Thyroid gland (tissue), 4 donors: ENCODE measurements at regions not wholly inside any gene's neighbourhood (a gene's known extent, or its start where the extent isn't known, plus 50 kb on each side); places are given as distances from the start of the nearest gene placed in this dataset.

ENCODE experiments used
- DNase-seq, 2 donors: peaks; one replicate each; pipeline ENCODE4 v3.0.0-alpha.2; 2019
- H3K27ac ChIP-seq, 3 donors: fragments of 200-600 bp; sonication (generic); 1 replicate in 2 of 3; 2 replicates in 1 of 3; pipeline ENCODE4 v1.5.1; 2016 to 2019; ENCODE audit warnings: mild to moderate bottlenecking in 1 of 3, moderate library complexity in 1 of 3
- H3K27me3 ChIP-seq: fragments of 200-600 bp; sonication (generic); one replicate; pipeline ENCODE4 v1.5.1; 2019
- H3K36me3 ChIP-seq, 2 donors: fragments of 200-600 bp; sonication (generic); one replicate each; pipeline ENCODE4 v1.5.1; 2016 to 2019
- H3K4me1 ChIP-seq, 2 donors: fragments of 200-600 bp; sonication (generic); one replicate each; pipeline ENCODE4 v1.5.1; 2017 to 2019
- H3K4me3 ChIP-seq, 3 donors: fragments of 200-600 bp; sonication (generic); replicated peaks in 1 of 3; 1 replicate in 2 of 3; 2 replicates in 1 of 3; pipeline ENCODE4 v1.5.1; 2016; ENCODE audit warnings: mild to moderate bottlenecking in 1 of 3
- H3K9me3 ChIP-seq: fragments of 200-600 bp; sonication (generic); one replicate; pipeline ENCODE4 v1.5.1; 2017
- CTCF ChIP-seq, 6 experiments: fragments of 200-600 bp in 3 of 6; fragments of 450-650 bp in 3 of 6; sonication (generic) in 3 of 6; IDR thresholded peaks; one replicate each; pipeline ENCODE4 v1.5.1; 2016 to 2019; ENCODE audit warnings: antibody characterized with exemption in 6 of 6, mild to moderate bottlenecking in 2 of 6, inconsistent platforms in 1 of 6, moderate library complexity in 1 of 6
- POLR2A ChIP-seq, 2 donors: fragments of 450-650 bp; IDR thresholded peaks; one replicate each; pipeline ENCODE4 v1.6.1; 2017; ENCODE audit warnings: antibody characterized with exemption in 2 of 2, mild to moderate bottlenecking in 2 of 2, moderate library complexity in 1 of 2
- WGBS, 2 donors: methylation state at CpG; one replicate each; pipeline ENCODE4 v1.1.5; 2017; 5-methylcytosine and 5-hydroxymethylcytosine counted together
- intact Hi-C: fragments of 100-400 bp; cut with DNase I; formaldehyde crosslinking; loops from one replicate; pipeline ENCODE4 v1.15.1; 2023

- no peak for DNase-seq
- H3K4me3 ChIP-seq = no peak overlapping the region
- no peaks in the 10 kb centered on the region for H3K36me3 ChIP-seq
- no peaks in the 10 kb centered on the region for H3K9me3 ChIP-seq
- H3K27me3 ChIP-seq = no peaks in the 10 kb centered on the region
- no peaks in the 10 kb centered on the region for H3K4me1 ChIP-seq
- no peak overlapping the region for H3K27ac ChIP-seq
- TF ChIP-seq POLR2A (IDR thresholded peaks at IDR 0.05) (no peak), CTCF (IDR thresholded peaks at IDR 0.05) (no peak)
- intact Hi-C loops = no loop called here
- 63% methylated on average over 2 of the region's 2 CpGs for WGBS, 2 donors
Measured at GRCh38 chr10:111234914-111235302, 158.1 kb downstream of the ADRA2A start.

DNA sequence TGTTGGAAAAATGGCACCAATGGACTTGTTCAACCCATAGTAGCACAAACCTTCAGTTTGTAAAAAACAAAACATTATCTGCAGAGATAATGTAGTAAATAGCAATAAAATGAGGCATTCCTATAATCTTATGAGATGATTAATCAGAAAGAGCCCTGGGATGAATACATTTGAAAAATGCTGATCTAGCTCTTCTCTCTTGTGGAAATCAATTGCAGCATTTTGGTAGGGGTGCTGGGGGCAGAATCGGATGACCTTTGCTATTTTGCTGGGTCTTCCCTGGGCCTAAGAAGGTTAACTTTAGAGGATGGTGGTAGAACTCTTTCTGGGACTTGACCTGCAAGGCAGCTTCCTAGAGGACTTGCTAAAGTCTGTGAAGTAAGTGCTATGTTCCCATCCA, 163.5 kb downstream of the ADRA2A start:
- DNase-seq = no peak
- Histone ChIP-seq H3K4me3 (no peak overlapping the region), H3K27me3 (no peaks in the 10 kb centered on the region), H3K4me1 (no peaks in the 10 kb centered on the region), H3K9me3 (no peaks in the 10 kb centered on the region), H3K36me3 (no peaks in the 10 kb centered on the region), H3K27ac (no peak overlapping the region)
- intact Hi-C loops = no loop called here
- no peak for TF ChIP-seq POLR2A (IDR thresholded peaks at IDR 0.05)
- TF ChIP-seq CTCF (IDR thresholded peaks at IDR 0.05) = no peak
- 95 to 96% methylated on average over 1 of the region's 1 CpG for WGBS, 2 donors

GRCh38 chr10:111243126-111243525, 166.3 kb downstream of the ADRA2A start:
- TF ChIP-seq CTCF (IDR thresholded peaks at IDR 0.05) (no peak), POLR2A (IDR thresholded peaks at IDR 0.05) (no peak)
- H3K4me1 ChIP-seq = no peaks in the 10 kb centered on the region
- WGBS, 2 donors = 60 to 85% methylated on average over 3 of the region's 3 CpGs
- no peaks in the 10 kb centered on the region for H3K27me3 ChIP-seq
- intact Hi-C loops = no loop called here
- H3K4me3 ChIP-seq = no peak overlapping the region
- no peaks in the 10 kb centered on the region for H3K9me3 ChIP-seq
- no peak for DNase-seq
- no peak overlapping the region for H3K27ac ChIP-seq
- H3K36me3 ChIP-seq = no peaks in the 10 kb centered on the region

DNA sequence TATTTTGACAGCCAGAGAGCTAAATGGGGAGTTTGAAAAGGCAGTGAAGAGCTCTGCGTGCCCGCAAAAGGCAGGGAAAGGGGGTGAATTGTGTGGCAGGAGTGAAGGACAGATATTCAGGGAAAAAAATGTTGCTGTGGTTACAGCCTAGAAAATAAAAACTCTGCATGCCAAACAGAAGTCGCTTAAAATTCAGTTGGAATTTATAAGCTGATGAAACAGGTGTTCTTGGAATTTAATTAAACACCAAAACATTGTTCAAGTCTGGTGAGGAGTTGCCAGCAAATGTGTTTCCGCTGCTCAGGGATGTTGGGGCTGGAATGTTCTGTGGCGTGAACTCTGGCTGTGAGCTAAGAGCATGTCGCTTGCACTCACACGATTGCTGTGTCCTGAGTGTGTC, 169.3 kb downstream of the ADRA2A start:
- H3K36me3 ChIP-seq = no peaks in the 10 kb centered on the region
- 57 to 65% methylated on average over 7 of the region's 7 CpGs for whole genome bisulfite sequencing, 2 donors
- H3K27ac ChIP-seq = no peak overlapping the region
- H3K27me3 ChIP-seq = no peaks in the 10 kb centered on the region
- H3K4me3 ChIP-seq = no peak overlapping the region
- H3K9me3 ChIP-seq = no peaks in the 10 kb centered on the region
- intact Hi-C loops = no loop called here
- DNase-seq = no peak
- no peaks in the 10 kb centered on the region for H3K4me1 ChIP-seq
- TF ChIP-seq POLR2A (IDR thresholded peaks at IDR 0.05) (no peak), CTCF (IDR thresholded peaks at IDR 0.05) (no peak)

- no peaks in the 10 kb centered on the region for H3K9me3 ChIP-seq
- H3K4me1 ChIP-seq = no peaks in the 10 kb centered on the region
- H3K4me3 ChIP-seq = no peak overlapping the region
- H3K27me3 ChIP-seq = no peaks in the 10 kb centered on the region
- intact Hi-C loops = no loop called here
- H3K36me3 ChIP-seq = no peaks in the 10 kb centered on the region
- no peak overlapping the region for H3K27ac ChIP-seq
- 47 to 61% methylated on average over 6 of the region's 6 CpGs for WGBS, 2 donors
- no peak for TF ChIP-seq POLR2A (IDR thresholded peaks at IDR 0.05)
- TF ChIP-seq CTCF (IDR thresholded peaks at IDR 0.05) = no peak
- no peak for DNase-seq
Measured at GRCh38 chr10:111246814-111247452, 170.1 kb downstream of the ADRA2A start.
